Right ventricle myocardium superior (tissue), 1 donor: ENCODE measurements at regions not wholly inside any gene's neighbourhood (a gene's known extent, or its start where the extent isn't known, plus 50 kb on each side); places are given as distances from the start of the nearest gene placed in this dataset.
"Not testable (repeated sequence)": the region's sequence is repeated elsewhere in the genome, so short reads cannot be mapped to it uniquely, and the experiment has no call there.

ENCODE experiments used
- ATAC-seq: fragments of 200-7000 bp; cut with Tn5 transposase; one replicate; pipeline ENCODE4 v1.9.1; 2020; ENCODE audit warnings: mild to moderate bottlenecking; ENCODE audit not compliant: poor library complexity
- DNase-seq: peaks from one replicate; pipeline ENCODE4 v3.0.0-alpha.2; 2020
- intact Hi-C: fragments of 100-400 bp; cut with DNase I; formaldehyde crosslinking; loops from one replicate; pipeline ENCODE4 v1.11.2; 2022
- donor health status: DM: no; HTN: yes; CAD: no; lungs with severe emphysema.

GRCh38 chr5:168118042-168118668 is 173.3 kb upstream of the WWC1 start:
- no peak for DNase-seq
- peak; percentile 25 for ATAC-seq
- intact Hi-C loops, result no loop called here

- DNase-seq (no peak), ATAC-seq (no peak)
- intact Hi-C loops, result loop anchor here (10.0 kb wide), 1 partner anchor 94 kb away; no protein-coding TSS in a partner anchor
Measured at GRCh38 chr5:168120401-168121137, 170.9 kb upstream of the WWC1 start.

GRCh38 chr5:168121138-168121494 is 170.3 kb upstream of the WWC1 start:
- intact Hi-C loops, result loop anchor here (10.0 kb wide), 1 partner anchor 94 kb away; no protein-coding TSS in a partner anchor
- ATAC-seq, result peak; percentile 57
- no peak for DNase-seq

GRCh38 chr5:168123631-168124528 is 167.6 kb upstream of the WWC1 start:
- ATAC-seq, result no peak
- intact Hi-C loops, result loop anchor here (10.0 kb wide), 1 partner anchor 91 kb away; no protein-coding TSS in a partner anchor
- DNase-seq, result no peak

GRCh38 chr5:168125445-168126199 is 165.8 kb upstream of the WWC1 start:
- intact Hi-C loops, result loop anchor here (10.0 kb wide), 1 partner anchor 89 kb away; no protein-coding TSS in a partner anchor
- ATAC-seq, result peak; percentile 61
- DNase-seq, result no peak

GRCh38 chr5:168126606-168127005 is 164.8 kb upstream of the WWC1 start:
- DNase-seq (no peak), ATAC-seq (no peak)
- intact Hi-C loops, result loop anchor here (10.0 kb wide), 1 partner anchor 88 kb away; no protein-coding TSS in a partner anchor

GRCh38 chr5:168128111-168128510 is 163.3 kb upstream of the WWC1 start:
- DNase-seq (no peak), ATAC-seq (no peak)
- intact Hi-C loops, result loop anchor here (10.0 kb wide), 1 partner anchor 87 kb away; no protein-coding TSS in a partner anchor

- intact Hi-C loops, result loop anchor here (10.0 kb wide), 1 partner anchor 86 kb away; no protein-coding TSS in a partner anchor
- ATAC-seq (peak; percentile 24), DNase-seq (no peak)
Measured at GRCh38 chr5:168128557-168128956, 162.9 kb upstream of the WWC1 start.

- no peak for DNase-seq
- ATAC-seq, result no peak
Measured at GRCh38 chr5:168131519-168131918, 159.9 kb upstream of the WWC1 start.

GRCh38 chr5:168132241-168132641 is 159.2 kb upstream of the WWC1 start:
- ATAC-seq, result no peak
- no peak for DNase-seq
- intact Hi-C loops, result no loop called here

More at GRCh38 chr5:168131519-168131918, 159.9 kb upstream of the WWC1 start:
- intact Hi-C loops, result no loop called here

- DNase-seq (no peak), ATAC-seq (no peak)
- intact Hi-C loops, result no loop called here
Measured at GRCh38 chr5:168135897-168136296, 155.5 kb upstream of the WWC1 start.

GRCh38 chr5:168136340-168136739 is 155.1 kb upstream of the WWC1 start:
- no peak for DNase-seq
- intact Hi-C loops, result no loop called here
- ATAC-seq, result peak; percentile 52

GRCh38 chr5:168137265-168137664 is 154.2 kb upstream of the WWC1 start:
- ATAC-seq (no peak), DNase-seq (no peak)
- intact Hi-C loops, result no loop called here

GRCh38 chr5:168140241-168140640 is 151.2 kb upstream of the WWC1 start:
- DNase-seq (no peak), ATAC-seq (no peak)
- intact Hi-C loops, result no loop called here

- DNase-seq (no peak), ATAC-seq (no peak)
- intact Hi-C loops, result no loop called here
Measured at GRCh38 chr5:168142402-168142801, 149.0 kb upstream of the WWC1 start.

- intact Hi-C loops, DNase-seq, ATAC-seq: not testable (repeated sequence)
Measured at GRCh38 chr5:168143521-168143920, 147.9 kb upstream of the WWC1 start.

GRCh38 chr5:168147106-168147505 is 144.3 kb upstream of the WWC1 start:
- no peak for DNase-seq
- ATAC-seq, result peak; percentile 32
- intact Hi-C loops, result no loop called here
